Smooth muscle cell (in vitro differentiated cells): ENCODE measurements at regions not wholly inside any gene's neighbourhood (a gene's known extent, or its start where the extent isn't known, plus 50 kb on each side); places are given as distances from the start of the nearest gene placed in this dataset.

Experiments used
- DNase-seq: peaks from one replicate; lab custom pipeline; 2025; ENCODE audit not compliant: unreplicated experiment; lab: John Stamatoyannopoulos, UW
- H2AFZ ChIP-seq: fragments of 200-600 bp; sonication (generic); 2 replicates; pipeline ENCODE4 v1.6.0; 2016; ENCODE audit warnings: antibody characterized with exemption, low read depth, mild to moderate bottlenecking
- H3F3A ChIP-seq: fragments of 200-600 bp; sonication (generic); 2 replicates; pipeline ENCODE4 v1.6.0; 2017; ENCODE audit warnings: antibody characterized with exemption, low read depth
- H3K27ac ChIP-seq: fragments of 200-600 bp; sonication (generic); 2 replicates; pipeline ENCODE4 v1.5.1; 2016; ENCODE audit warnings: low read depth, mild to moderate bottlenecking
- H3K27me3 ChIP-seq: fragments of 200-600 bp; sonication (generic); 2 replicates; pipeline ENCODE4 v1.6.1; 2016; ENCODE audit warnings: low read depth, mild to moderate bottlenecking
- H3K36me3 ChIP-seq: fragments of 200-600 bp; sonication (generic); 2 replicates; pipeline ENCODE4 v1.5.1; 2016; ENCODE audit warnings: low read depth
- H3K4me1 ChIP-seq: fragments of 200-600 bp; sonication (generic); 2 replicates; pipeline ENCODE4 v1.5.1; 2016; ENCODE audit warnings: low read depth
- H3K4me2 ChIP-seq: fragments of 200-600 bp; sonication (generic); 2 replicates; pipeline ENCODE4 v1.6.0; 2016; ENCODE audit warnings: mild to moderate bottlenecking
- H3K4me3 ChIP-seq: fragments of 200-600 bp; sonication (generic); 2 replicates; pipeline ENCODE4 v1.5.1; 2016; ENCODE audit warnings: mild to moderate bottlenecking
- H3K79me2 ChIP-seq: fragments of 200-600 bp; sonication (generic); 2 replicates; pipeline ENCODE4 v1.6.0; 2016; ENCODE audit warnings: low read depth, mild to moderate bottlenecking
- H3K9ac ChIP-seq: fragments of 200-600 bp; sonication (generic); 2 replicates; pipeline ENCODE4 v1.6.0; 2016; ENCODE audit warnings: low read depth
- H3K9me3 ChIP-seq: fragments of 200-600 bp; sonication (generic); replicated peaks from 2 replicates; pipeline ENCODE4 v1.5.1; 2016; ENCODE audit warnings: low read depth
- H4K20me1 ChIP-seq: fragments of 200-600 bp; sonication (generic); 2 replicates; pipeline ENCODE4 v1.6.0; 2016; ENCODE audit warnings: low read depth
- CTCF ChIP-seq: fragments of 200-600 bp; sonication (generic); IDR thresholded peaks from 2 replicates; pipeline ENCODE4 v1.5.1; 2017; ENCODE audit warnings: borderline replicate concordance, mild to moderate bottlenecking, antibody characterized with exemption; ENCODE audit not compliant: insufficient read depth, poor library complexity, severe bottlenecking
- WGBS: methylation state at CpG from one replicate; pipeline ENCODE4 v1.1.7; 2016; ENCODE audit warnings: low lambda C conversion rate; 5-methylcytosine and 5-hydroxymethylcytosine counted together

GRCh38 chr1:184866586-184866985 is 107.7 kb downstream of the NIBAN1 start:
- Histone ChIP-seq H3F3A (no peaks in the 10 kb centered on the region), H3K4me1 (no peaks in the 10 kb centered on the region), H3K79me2 (no peaks in the 10 kb centered on the region), H3K27me3 (no peaks in the 10 kb centered on the region), H3K4me2 (no peak overlapping the region), H3K9ac (no peak overlapping the region), H3K36me3 (no peaks in the 10 kb centered on the region), H3K4me3 (no peak overlapping the region), H3K9me3 (no peaks in the 10 kb centered on the region), H4K20me1 (no peaks in the 10 kb centered on the region), H3K27ac (no peak overlapping the region), H2AFZ (no peak overlapping the region)
- no peak for TF ChIP-seq CTCF
- no peak for DNase-seq

GRCh38 chr1:184865831-184866230 is 108.5 kb downstream of the NIBAN1 start:
- H3K4me3 ChIP-seq: no peak overlapping the region
- 88% methylated on average over 1 of the region's 1 CpG for WGBS
- no peak overlapping the region for H3K9ac ChIP-seq
- no peaks in the 10 kb centered on the region for H3K4me1 ChIP-seq
- no peak overlapping the region for H2AFZ ChIP-seq
- no peaks in the 10 kb centered on the region for H3K36me3 ChIP-seq
- no peaks in the 10 kb centered on the region for H3F3A ChIP-seq
- no peak overlapping the region for H3K4me2 ChIP-seq
- H3K79me2 ChIP-seq: no peaks in the 10 kb centered on the region
- no peaks in the 10 kb centered on the region for H3K27me3 ChIP-seq
- H4K20me1 ChIP-seq: no peaks in the 10 kb centered on the region
- no peaks in the 10 kb centered on the region for H3K9me3 ChIP-seq
- no peak for DNase-seq
- TF ChIP-seq CTCF: no peak
- no peak overlapping the region for H3K27ac ChIP-seq

GRCh38 chr1:184861755-184862336 is 107.2 kb upstream of the EDEM3 start:
- Histone ChIP-seq H3F3A (no peaks in the 10 kb centered on the region), H3K4me1 (no peaks in the 10 kb centered on the region), H4K20me1 (no peaks in the 10 kb centered on the region), H3K79me2 (no peaks in the 10 kb centered on the region), H3K9ac (no peak overlapping the region), H3K9me3 (no peaks in the 10 kb centered on the region), H3K27ac (no peak overlapping the region), H2AFZ (no peak overlapping the region), H3K36me3 (no peaks in the 10 kb centered on the region), H3K4me2 (no peak overlapping the region), H3K27me3 (no peaks in the 10 kb centered on the region), H3K4me3 (no peak overlapping the region)
- 93% methylated on average over 6 of the region's 6 CpGs for WGBS
- no peak for TF ChIP-seq CTCF
- no peak for DNase-seq

GRCh38 chr1:184860985-184861754 is 106.5 kb upstream of the EDEM3 start:
- Histone ChIP-seq H3K9me3 (no peaks in the 10 kb centered on the region), H4K20me1 (no peaks in the 10 kb centered on the region), H3F3A (no peaks in the 10 kb centered on the region), H3K79me2 (no peaks in the 10 kb centered on the region), H3K27me3 (no peaks in the 10 kb centered on the region), H3K4me3 (no peak overlapping the region), H2AFZ (no peak overlapping the region), H3K9ac (no peak overlapping the region), H3K4me2 (no peak overlapping the region), H3K36me3 (no peaks in the 10 kb centered on the region), H3K4me1 (no peaks in the 10 kb centered on the region), H3K27ac (no peak overlapping the region)
- 88% methylated on average over 2 of the region's 2 CpGs for WGBS
- no peak for TF ChIP-seq CTCF
- DNase-seq: no peak
